KBM-7 (cell line): ENCODE measurements at regions not wholly inside any gene's neighbourhood (a gene's known extent, or its start where the extent isn't known, plus 50 kb on each side); places are given as distances from the start of the nearest gene placed in this dataset.
"Not testable (repeated sequence)": the region's sequence is repeated elsewhere in the genome, so short reads cannot be mapped to it uniquely, and the experiment has no call there.

Source experiments
- DNase-seq: peaks from one replicate; pipeline ENCODE4 v3.0.0-alpha.2; 2015
- in situ Hi-C: fragments of 300-500 bp; cut with MboI; formaldehyde crosslinking; loops from 2 replicates; pipeline ENCODE4 v1.14.3; 2020; ENCODE audit warnings: low sequenced_read_pairs, low pct_unique_long_range_greater_than_20kb, mixed read lengths

DNA sequence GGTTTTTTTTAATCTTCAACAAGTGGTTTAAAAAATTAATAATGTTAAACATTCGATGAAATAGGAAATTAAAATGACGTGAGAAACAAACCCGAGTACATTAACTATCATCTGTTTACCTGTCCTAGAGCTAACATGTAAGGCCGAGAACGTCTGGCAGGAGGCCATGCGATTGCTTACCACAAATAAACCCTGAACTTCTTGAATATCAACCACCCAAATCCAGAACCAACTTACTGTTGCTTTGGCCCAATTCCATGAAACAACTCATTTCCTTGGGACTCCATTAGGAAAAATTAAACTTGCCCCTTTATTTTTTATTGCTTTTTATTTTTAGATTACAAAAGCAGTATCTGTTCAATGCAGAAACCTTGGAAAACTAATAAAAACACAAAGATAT is 228.9 kb upstream of the IRS2 start:
- in situ Hi-C loops, result no loop called here
- no peak for DNase-seq

DNA sequence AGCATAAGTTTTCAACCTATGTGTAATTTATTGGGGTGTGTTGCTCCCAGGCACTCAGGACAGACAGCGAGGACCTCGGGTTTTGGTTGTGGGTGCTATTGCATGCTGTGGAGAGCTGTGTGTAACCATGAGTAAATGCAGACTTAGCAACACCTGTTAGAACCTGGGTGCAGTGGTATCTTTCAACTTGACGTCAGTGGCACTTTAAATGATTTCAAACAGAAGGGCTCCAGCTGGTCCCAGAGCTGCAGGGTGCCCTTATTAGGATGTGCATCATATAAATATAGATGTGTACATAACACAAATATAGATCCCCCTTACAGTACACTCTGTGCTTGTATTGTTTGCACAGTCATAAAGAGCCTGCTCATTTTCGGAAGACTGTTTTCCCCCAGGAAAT is 228.3 kb upstream of the IRS2 start:
- no peak for DNase-seq

DNA sequence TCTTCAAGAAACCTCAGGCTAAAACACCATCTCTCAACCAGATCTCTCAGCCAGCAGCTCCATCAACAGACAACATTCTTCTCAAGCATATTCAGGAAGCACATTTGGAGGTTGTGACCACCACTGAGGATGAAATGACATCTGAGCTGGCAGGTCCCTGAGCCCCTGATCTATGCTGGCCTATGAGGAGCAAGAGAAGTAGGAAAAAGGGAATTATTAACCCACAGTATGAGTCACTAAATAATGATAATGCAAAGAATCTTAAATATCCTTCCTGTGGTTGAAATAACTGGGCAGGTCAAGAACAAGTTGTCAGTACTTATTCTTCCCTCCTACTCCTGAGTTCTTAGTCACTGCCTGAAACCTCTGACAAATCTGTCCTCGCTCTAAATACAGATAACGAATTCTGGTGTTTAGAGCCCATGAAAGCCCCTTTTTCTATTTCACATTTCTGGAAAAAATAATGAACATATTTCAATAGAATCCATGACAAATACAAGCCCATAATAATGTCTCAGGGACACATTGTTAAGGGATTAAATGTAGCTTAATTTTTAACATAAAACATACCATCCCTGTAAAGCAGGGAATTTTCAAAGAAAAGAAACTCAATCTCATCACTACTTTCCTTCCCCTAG is 225.8 kb upstream of the IRS2 start:
- in situ Hi-C loops, result no loop called here
- no peak for DNase-seq

More for the DNA sequence above, 228.3 kb upstream of the IRS2 start:
- in situ Hi-C loops, result no loop called here

DNA sequence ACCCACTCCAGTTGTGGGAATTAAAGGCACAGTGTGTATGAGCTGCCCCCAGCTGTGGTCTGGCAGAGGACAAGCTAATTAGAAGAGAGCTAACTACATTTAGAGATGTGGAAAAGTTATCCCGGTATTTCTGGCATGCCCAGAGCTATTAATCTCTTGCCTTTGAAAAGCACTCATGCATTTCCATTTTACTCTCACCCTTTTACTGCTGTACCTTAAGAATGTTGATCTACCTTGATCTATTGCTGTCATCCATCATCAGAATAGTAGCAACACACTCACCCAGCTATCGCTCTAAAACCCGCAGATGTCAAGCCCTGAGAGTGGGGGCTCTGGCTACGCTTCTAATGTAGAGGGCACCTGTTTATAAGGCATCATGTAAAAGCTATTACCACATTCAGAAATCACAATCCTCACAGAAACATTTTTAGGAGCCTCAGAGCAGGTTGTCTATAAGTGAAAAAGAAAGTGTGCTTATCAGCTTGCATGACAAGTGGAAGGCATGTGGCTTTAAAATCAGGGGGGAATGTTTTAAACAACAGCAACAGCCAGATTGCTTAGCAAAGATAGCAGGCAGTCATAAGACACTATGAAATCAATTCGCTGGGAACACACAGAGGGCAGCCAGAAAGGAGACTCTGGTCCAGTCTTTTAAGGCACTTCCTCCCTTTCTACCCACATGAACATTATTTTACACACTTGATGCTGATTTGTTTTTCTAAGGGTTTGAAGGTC is 224.2 kb upstream of the IRS2 start:
- in situ Hi-C loops, result no loop called here
- no peak for DNase-seq

DNA sequence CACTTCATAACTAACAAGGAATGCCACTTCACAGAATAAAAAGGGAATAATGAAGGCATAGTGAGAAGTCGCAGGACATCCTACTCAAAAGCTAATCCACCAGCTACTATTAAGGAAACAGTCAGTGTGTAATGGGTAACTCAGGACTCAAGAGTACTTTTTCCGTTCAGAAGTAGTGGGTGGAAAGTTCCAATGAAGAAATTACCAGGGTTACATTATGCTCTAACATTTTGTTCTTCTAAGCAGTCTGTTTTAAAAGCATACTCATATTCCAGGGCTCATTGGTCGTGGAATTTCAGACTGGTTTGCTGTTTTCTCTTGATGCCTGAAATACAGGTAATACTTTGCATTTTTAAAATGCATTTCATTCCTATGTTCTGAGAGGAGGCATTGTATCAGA is 222.4 kb upstream of the IRS2 start:
- no peak for DNase-seq
- in situ Hi-C loops, result no loop called here

DNA sequence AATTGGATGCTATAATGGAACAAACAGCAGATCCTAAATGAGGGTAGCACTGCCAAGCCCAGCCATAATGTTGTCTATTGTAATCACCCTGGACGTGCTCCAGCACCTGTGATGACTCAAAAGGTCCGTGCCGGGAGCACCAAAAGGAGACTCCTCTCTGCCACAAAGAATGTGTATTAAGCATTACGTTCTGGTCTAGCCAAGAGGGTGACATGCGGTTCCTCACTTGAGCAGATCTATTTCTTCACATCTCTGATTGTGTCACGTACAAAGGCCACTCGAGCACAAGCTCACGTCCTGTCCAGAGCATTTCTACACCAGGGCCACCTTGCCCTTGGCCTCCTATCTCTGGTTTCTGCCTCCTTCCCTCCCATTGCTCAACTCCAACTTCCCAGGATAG is 219.9 kb upstream of the IRS2 start:
- DNase-seq, result no peak
- in situ Hi-C loops, result no loop called here

DNA sequence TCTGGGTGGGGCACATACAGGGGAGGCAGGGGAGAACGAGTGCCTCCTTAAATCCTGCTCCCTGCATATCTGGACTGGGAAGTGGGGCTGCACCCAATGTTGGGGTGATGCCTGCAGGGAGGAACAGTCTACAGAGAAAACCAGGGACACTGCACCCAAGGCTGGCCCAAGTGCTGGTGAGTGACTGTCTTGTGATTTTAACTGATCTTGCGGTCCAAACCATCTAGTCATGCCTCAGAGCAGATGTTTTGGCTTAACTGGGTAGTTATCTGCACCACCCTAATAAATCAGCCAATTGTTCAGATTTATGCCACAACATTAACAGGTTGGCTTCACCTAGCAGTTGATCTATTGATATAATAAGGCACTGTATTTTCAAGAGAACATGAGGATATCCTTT is 219.2 kb upstream of the IRS2 start:
- in situ Hi-C loops, result no loop called here
- no peak for DNase-seq

DNA sequence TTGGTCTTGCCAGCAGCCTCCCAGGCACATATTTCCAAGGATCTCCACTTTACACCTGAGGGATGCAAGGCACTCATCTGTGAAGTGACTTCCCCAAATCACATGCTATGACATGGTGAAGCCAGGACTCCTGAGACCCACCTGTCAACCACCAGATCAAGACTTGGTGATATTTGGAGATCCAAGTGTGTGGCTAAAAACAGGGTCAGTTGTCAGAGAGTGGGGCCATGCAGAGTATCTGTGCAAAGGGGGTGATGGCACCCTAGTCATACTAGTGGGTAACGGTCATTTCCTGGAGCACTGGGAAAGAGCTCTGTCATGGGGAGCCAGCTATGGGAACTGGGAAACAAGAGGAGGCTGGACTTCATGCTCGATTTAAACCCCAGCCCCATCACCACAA is 218.4 kb upstream of the IRS2 start:
- in situ Hi-C loops, result no loop called here
- no peak for DNase-seq

DNA sequence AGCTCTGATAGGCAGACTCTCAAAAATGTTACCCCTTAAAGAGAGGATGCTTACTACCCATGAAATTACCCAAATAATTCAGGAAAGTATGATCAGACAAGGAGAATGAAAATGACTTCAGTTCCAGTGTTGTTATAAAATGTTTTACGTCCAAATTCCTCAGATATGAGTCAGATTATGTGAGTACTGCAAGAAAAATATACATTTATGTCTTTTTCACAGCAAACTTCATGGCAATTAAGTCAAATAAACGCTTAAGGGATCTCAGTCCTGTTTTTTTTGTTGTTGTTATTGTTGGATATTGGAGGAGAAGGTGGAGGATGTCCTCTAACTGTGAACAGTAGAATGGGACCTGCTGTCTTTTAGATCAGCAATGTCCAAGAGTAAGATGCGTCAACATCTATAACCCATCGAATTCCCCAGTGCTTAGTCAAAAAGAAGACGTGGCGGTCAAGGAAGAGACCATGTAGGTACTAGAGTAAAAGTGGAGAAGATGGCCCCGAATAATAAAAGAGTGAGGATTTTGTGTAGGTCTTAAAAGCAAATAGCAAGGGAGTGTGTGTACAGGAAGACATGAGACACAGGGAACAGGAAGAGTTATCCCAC is 215.4 kb upstream of the IRS2 start:
- in situ Hi-C loops, result no loop called here

DNA sequence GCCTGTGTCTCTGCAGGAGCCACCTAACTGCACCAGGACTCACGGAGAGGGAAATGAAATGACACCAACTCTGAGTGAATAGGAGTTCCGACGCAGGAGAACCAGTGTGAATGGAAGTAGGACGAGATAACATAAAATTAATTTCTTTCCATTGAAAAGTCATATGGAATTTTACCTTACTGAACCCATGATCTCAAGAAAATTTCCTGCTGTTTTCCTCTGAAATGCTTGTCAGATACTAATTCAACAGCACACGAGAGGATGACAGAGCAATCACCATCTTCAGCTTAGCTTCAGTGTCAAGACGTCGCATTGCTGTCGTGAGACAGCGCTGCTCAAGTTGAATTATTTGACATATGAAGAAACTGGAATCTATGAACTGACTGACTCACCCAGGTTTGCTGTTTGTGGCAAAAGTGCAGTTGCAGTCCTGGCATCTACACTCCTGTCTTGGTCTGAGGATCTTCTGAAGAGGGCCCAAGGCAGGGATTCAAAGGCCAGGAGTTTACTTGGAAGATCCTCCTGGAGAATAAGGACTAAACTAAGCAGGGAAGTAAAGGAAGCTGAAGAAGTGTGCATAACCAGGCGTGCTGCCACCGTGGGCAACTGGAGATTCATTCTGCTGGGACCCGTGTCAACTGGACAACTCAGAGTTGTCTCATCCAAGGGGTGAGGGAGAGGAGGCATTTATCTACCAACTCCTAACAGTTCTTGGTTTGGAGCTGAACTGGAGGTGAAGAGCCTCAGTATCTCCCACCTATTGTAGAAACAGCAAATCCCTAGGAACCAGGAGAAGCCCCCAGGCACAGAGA is 214.4 kb upstream of the IRS2 start:
- DNase-seq, result no peak
- in situ Hi-C loops, result no loop called here

More for the DNA sequence above, 215.4 kb upstream of the IRS2 start:
- DNase-seq, result no peak

DNA sequence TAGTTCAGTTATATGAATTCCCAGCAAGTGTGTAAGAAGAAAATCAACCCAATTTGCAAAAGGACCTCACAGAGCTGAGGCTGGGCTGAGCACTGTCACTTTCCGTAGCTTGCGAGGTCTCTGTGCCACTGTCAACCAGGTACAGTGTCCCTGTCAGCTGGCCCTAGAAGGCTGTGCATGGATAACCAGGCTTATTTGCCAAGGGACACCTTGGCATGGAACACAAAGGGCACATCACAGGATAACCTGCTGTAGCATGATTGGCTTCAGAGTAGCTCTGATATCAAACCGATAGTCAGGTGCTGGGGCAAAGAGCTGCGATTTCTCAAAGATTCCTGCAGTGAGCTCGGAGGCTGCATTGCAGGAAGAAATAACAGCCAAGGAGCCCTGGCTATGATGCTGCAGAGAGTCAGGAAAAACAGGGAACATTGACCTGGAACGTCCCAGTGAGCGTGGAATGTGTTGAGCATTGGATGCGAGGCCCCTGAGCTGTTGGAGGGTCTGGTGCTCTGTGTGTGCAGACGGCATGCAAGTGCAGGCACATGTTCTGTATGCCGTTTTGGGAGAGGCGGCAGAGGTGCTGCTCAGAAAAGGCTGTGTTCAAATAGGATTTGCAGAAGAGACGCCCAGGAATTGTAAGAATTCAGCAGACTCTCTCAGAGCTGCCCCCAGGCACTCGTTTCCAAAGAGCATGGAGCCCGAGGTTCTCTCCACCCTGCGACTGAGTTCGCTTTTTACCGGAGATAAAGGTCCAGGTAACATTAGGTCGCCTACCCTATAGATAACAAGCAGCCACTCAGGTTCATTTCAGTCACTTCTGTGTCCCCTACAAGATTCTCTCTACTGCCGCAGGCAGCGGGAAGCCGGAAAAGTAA is 213.5 kb upstream of the IRS2 start:
- in situ Hi-C loops, result no loop called here
- no peak for DNase-seq

DNA sequence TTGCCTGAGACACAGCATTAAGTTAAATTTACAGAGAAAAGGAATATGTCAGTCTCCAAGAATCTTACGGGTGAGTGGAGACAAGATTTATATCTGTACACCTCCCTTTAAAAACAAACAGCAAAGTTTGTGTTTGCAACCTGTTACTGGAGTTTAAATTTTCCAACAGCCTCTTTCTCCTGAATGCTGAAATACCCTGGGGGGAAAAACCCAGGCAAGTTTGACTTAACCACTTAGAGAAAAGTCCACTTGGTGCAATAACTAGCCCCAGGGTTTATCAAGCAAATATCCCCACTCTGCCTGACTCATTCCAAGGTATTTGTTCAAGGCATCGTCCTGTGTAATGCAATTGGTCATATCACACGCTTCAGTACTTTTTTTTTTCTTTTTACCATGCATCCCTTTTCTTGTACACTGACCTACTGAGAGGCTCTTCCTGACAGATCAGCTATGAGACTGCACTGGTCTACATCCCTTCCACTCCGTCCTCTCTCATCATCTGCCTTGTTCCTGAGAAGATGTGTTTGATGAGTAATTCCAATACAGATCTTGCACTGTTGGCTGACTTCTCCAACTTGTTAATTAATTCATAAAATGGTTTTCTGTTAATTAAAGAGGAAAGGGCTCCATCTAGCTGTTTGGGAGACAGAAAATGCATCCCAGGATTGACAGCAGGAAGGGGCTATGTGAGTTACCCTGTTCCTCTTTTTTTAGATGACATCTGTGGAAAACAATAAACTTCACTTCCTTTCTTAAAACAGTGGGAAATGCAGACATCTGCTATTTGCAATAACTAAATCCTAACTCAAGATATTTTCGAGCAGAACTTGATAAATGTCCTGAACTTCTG is 212.5 kb upstream of the IRS2 start:
- in situ Hi-C loops, result no loop called here

DNA sequence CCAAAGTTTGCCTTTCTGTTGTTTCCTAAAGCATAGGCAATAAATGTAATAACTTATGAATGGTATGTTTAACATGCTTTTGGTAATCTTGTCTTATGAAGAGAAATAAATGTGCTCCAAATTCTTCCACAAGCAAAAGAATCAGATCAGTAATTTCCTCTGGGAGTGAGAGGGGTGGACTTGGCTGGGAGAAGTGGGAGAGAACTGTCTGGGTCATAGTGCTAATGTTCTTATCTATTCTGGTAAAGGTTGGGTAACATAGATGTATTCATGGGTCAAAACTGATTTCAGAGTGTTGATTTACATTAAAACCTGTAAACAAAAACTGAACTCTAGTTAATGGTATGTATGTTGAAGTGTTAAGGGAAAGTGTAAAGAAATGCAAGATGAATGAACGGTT is 211.7 kb upstream of the IRS2 start:
- in situ Hi-C loops, result no loop called here
- no peak for DNase-seq

More for the DNA sequence above, 212.5 kb upstream of the IRS2 start:
- no peak for DNase-seq

DNA sequence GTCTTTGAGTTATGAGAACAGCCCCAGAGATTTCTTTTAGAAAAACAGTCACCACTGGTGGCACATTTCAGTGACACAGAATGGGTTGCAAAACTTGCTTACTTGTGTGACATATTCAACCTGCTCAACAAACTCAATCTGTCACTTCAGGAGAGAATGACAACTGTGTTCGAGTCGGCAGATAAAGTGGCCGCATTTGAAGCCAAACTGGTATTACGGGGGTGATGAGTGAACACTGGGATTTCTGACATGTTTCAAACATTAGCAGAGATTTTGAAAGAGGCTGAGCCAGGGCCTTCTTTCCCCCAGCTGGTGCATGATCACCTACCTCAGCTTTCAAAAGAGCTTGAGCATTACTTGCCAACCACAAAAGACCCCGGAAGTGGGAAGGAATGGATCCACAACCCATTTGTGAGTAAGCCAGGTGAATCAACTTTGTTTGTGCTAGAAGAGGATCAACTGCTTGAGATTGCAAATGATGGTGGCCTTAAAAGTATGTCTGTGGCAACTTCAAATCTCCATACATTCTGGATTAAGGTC is 210.7 kb upstream of the IRS2 start:
- in situ Hi-C loops, result not testable (repeated sequence)

DNA sequence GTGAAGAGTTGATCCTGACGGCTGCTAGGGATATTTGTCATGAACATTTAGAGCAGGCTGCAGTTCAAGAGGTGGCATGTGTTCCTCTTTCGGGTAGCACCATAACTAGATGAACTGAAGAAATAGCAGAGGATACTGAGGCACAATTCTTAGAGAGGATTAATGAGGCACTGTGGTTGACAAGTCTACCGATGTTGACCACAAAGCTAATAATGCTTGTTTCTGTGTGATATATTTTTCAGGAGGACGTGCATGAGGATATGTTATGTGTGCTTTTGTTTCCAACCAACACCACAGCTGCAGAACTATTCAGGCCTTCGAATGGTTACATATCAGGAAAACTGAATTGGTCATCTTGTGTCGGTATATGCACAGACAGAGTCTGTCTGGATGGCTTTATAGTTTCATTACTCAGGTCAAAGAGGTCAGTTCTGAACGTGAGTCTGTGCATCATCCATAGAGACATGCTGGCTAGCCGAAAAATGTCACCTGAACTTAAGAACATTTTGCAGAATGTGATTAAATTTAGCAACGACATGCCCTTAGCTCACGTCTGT is 210.1 kb upstream of the IRS2 start:
- in situ Hi-C loops, result no loop called here
- no peak for DNase-seq

More for the DNA sequence above, 210.7 kb upstream of the IRS2 start:
- not testable (repeated sequence) for DNase-seq

DNA sequence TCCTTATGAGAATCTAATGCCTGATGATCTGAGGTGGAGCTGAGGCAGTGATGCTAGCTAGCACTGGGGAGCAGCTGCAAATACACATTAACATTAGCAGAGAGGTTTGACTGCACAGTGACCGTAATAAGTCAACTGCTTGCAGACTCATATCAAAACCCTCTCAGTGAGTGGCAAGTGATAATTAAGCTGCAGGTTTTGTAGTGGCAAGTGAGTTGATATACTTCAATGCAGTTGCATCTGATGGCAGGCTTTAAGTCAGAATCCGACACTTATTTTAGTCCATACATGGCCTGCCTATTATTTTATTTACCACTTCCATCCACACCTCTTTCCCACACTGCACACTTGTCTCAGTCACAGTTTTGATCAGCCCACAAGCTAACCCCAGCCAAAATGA is 209.2 kb upstream of the IRS2 start:
- in situ Hi-C loops, result no loop called here
- DNase-seq, result no peak

DNA sequence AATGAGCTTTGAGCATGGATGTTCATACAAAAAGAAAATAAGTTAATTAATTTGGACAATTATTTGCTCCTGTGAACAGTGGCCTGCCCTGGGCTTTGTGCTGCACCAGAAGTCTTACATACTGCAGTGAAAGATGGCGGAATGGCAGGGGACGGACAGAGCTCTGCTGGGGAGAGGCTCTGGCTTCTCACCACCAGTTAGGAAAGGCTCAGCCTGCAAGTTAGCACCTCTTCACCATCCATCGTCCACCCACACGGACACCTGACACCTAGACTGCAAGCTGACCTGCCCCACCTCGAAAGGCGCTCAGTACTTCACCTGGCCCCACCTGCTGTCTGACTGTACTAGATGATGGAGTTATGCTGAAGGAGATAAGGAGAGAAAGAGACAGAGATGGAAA is 203.9 kb upstream of the IRS2 start:
- DNase-seq, result no peak
- in situ Hi-C loops, result no loop called here

DNA sequence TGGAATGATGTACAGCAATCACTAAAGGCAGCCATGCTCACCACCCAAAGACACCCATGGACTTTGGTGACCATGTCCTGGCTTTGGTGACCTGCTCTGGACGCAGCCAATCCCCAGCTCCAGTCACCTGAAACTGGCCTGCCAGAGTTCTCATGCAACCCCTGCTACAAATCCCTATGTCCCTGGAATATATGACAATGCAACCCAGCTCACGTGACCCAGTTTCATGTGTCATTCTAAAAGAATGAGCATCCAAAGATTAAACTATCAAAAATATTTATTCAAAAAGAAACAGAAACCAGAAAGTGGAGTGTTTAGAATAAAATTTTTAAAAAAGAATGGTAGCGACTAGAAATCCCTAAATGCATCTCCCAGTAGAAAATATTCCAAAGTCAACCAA is 203.3 kb upstream of the IRS2 start:
- no peak for DNase-seq
- in situ Hi-C loops, result no loop called here
